Left lung (tissue), 4 donors: ENCODE measurements at regions not wholly inside any gene's neighbourhood (a gene's known extent, or its start where the extent isn't known, plus 50 kb on each side); places are given as distances from the start of the nearest gene placed in this dataset.

Experiments used
- ATAC-seq: fragments of 200-7000 bp; cut with Tn5 transposase; one replicate; pipeline ENCODE4 v1.9.1; 2020; ENCODE audit warnings: moderate library complexity
- DNase-seq, 4 donors: peaks; one replicate each; pipeline ENCODE4 v3.0.0-alpha.2; 2013 to 2020
- H3K27ac ChIP-seq, 2 donors: fragments of 200-600 bp; sonication (generic) in 1 of 2; one replicate each; pipeline versions ENCODE4 v1.5.0 to v1.8.0; 2020 to 2021
- H3K27me3 ChIP-seq, 2 donors: fragments of 200-600 bp; sonication (generic) in 1 of 2; one replicate each; pipeline versions ENCODE4 v1.5.0 to v1.8.0; 2020 to 2021
- H3K36me3 ChIP-seq, 2 donors: fragments of 200-600 bp; sonication (generic) in 1 of 2; one replicate each; pipeline versions ENCODE4 v1.5.0 to v1.8.0; 2020 to 2021
- H3K4me1 ChIP-seq, 2 donors: fragments of 200-600 bp; one replicate each; pipeline ENCODE4 v1.8.0; 2021
- H3K4me3 ChIP-seq, 2 donors: fragments of 200-600 bp; sonication (generic) in 1 of 2; one replicate each; pipeline versions ENCODE4 v1.5.0 to v1.8.0; 2020 to 2021; ENCODE audit warnings: mild to moderate bottlenecking in 1 of 2
- H3K9me3 ChIP-seq, 2 donors: fragments of 200-600 bp; sonication (generic) in 1 of 2; one replicate each; pipeline versions ENCODE4 v1.5.0 to v1.8.0; 2020 to 2021
- CTCF ChIP-seq, 2 donors: fragments of 200-600 bp; sonication (generic) in 1 of 2; IDR thresholded peaks; one replicate each; pipeline versions ENCODE4 v1.5.0 to v1.8.0; 2021; ENCODE audit warnings: antibody characterized with exemption in 2 of 2
- intact Hi-C, 2 donors: fragments of 100-400 bp; cut with DNase I; formaldehyde crosslinking; loops; one replicate each; pipeline versions ENCODE4 v1.11.2 to v1.14.2; 2022
- donor health status: DM: no; HTN: yes; CAD: no.
- donor health status: DM: no; HTN: no; CAD: no.

- no peak for TF ChIP-seq CTCF (IDR thresholded peaks at IDR 0.05)
- no peaks in the 10 kb centered on the region for H3K36me3 ChIP-seq
- no peaks in the 10 kb centered on the region for H3K4me1 ChIP-seq
- H3K27ac ChIP-seq = no peak overlapping the region
- intact Hi-C loops = no loop called here
- DNase-seq (no peak), ATAC-seq (no peak)
- H3K27me3 ChIP-seq = no peaks in the 10 kb centered on the region
- no peak overlapping the region for H3K4me3 ChIP-seq
- H3K9me3 ChIP-seq = peaks cover 0 to 17% of the 10 kb centered on the region in 2 donors
Observed at GRCh38 chr5:124199893-124200292, 546.5 kb downstream of the ZNF608 start.

- no peak for DNase-seq
- no peak for ATAC-seq
- intact Hi-C loops = no loop called here
- Histone ChIP-seq H3K9me3 (no peaks in the 10 kb centered on the region), H3K4me1 (peaks cover 0 to 5% of the 10 kb centered on the region in 2 donors), H3K27ac (no peak overlapping the region), H3K27me3 (no peaks in the 10 kb centered on the region), H3K36me3 (no peaks in the 10 kb centered on the region), H3K4me3 (no peak overlapping the region)
- TF ChIP-seq CTCF (IDR thresholded peaks at IDR 0.05) = no peak
Observed at GRCh38 chr5:124195411-124195810, 551.0 kb downstream of the ZNF608 start.

- intact Hi-C loops = no loop called here
- H3K9me3 ChIP-seq = no peaks in the 10 kb centered on the region
- ATAC-seq = peak; percentile 56
- DNase-seq = peak in 1 of 4 donors; percentile 1
- no peaks in the 10 kb centered on the region for H3K27me3 ChIP-seq
- H3K27ac ChIP-seq = no peak overlapping the region
- H3K4me1 ChIP-seq = peaks cover 0 to 5% of the 10 kb centered on the region in 2 donors
- TF ChIP-seq CTCF (IDR thresholded peaks at IDR 0.05) = no peak
- no peak overlapping the region for H3K4me3 ChIP-seq
- H3K36me3 ChIP-seq = no peaks in the 10 kb centered on the region
Observed at GRCh38 chr5:124194282-124194681, 552.2 kb downstream of the ZNF608 start.

- no peaks in the 10 kb centered on the region for H3K27me3 ChIP-seq
- peaks cover 0 to 5% of the 10 kb centered on the region in 2 donors for H3K4me1 ChIP-seq
- no peaks in the 10 kb centered on the region for H3K9me3 ChIP-seq
- H3K4me3 ChIP-seq = no peak overlapping the region
- no peak for ATAC-seq
- intact Hi-C loops = no loop called here
- H3K27ac ChIP-seq = no peak overlapping the region
- DNase-seq = peak in 1 of 4 donors; percentile 3
- TF ChIP-seq CTCF (IDR thresholded peaks at IDR 0.05) = no peak
- no peaks in the 10 kb centered on the region for H3K36me3 ChIP-seq
Observed at GRCh38 chr5:124193371-124193789, 553.1 kb downstream of the ZNF608 start.

GRCh38 chr5:124192716-124193115 is 553.7 kb downstream of the ZNF608 start:
- Histone ChIP-seq H3K27me3 (no peaks in the 10 kb centered on the region), H3K4me1 (peaks cover 0 to 5% of the 10 kb centered on the region in 2 donors), H3K27ac (no peak overlapping the region), H3K36me3 (no peaks in the 10 kb centered on the region), H3K9me3 (no peaks in the 10 kb centered on the region), H3K4me3 (no peak overlapping the region)
- intact Hi-C loops = no loop called here
- ATAC-seq (no peak), DNase-seq (no peak)
- TF ChIP-seq CTCF (IDR thresholded peaks at IDR 0.05) = no peak
